RWPE2 (cell line): ENCODE measurements at regions not wholly inside any gene's neighbourhood (a gene's known extent, or its start where the extent isn't known, plus 50 kb on each side); places are given as distances from the start of the nearest gene placed in this dataset.

Experiments
- ATAC-seq: fragments of 200-7000 bp; cut with Tn5 transposase; 3 replicates; pipeline ENCODE4 v1.9.1; 2021; ENCODE audit warnings: low read depth
- DNase-seq: peaks from one replicate; pipeline ENCODE4 v3.0.0-alpha.2; 2020; ENCODE audit warnings: low spot score
- H3K27ac ChIP-seq: fragments of 450-650 bp; 2 replicates; pipeline ENCODE4 v1.5.1; 2017; ENCODE audit warnings: mild to moderate bottlenecking; ENCODE audit not compliant: poor library complexity, severe bottlenecking
- H3K27me3 ChIP-seq: fragments of 250-450 bp; sonication (Bioruptor Pico); 2 replicates; pipeline ENCODE4 v1.5.1; 2021; ENCODE audit warnings: mild to moderate bottlenecking, moderate library complexity; ENCODE audit not compliant: insufficient read depth, poor library complexity, severe bottlenecking
- H3K36me3 ChIP-seq: fragments of 250-450 bp; sonication (Bioruptor Pico); 2 replicates; pipeline ENCODE4 v1.5.1; 2020; ENCODE audit warnings: low read depth, mild to moderate bottlenecking, moderate library complexity
- H3K4me1 ChIP-seq: fragments of 250-450 bp; sonication (Bioruptor Pico); 2 replicates; pipeline ENCODE4 v1.5.1; 2021; ENCODE audit warnings: mild to moderate bottlenecking, moderate library complexity; ENCODE audit not compliant: insufficient read depth, poor library complexity, severe bottlenecking
- H3K4me3 ChIP-seq: fragments of 250-450 bp; sonication (Bioruptor Pico); 2 replicates; pipeline ENCODE4 v1.5.1; 2021; ENCODE audit warnings: mild to moderate bottlenecking, moderate library complexity; ENCODE audit not compliant: severe bottlenecking
- H3K9me3 ChIP-seq: fragments of 250-450 bp; sonication (Bioruptor Pico); 2 replicates; pipeline ENCODE4 v1.5.1; 2021; ENCODE audit warnings: mild to moderate bottlenecking, moderate library complexity; ENCODE audit not compliant: severe bottlenecking
- CTCF ChIP-seq: fragments of 450-650 bp; IDR thresholded peaks from one replicate; pipeline ENCODE4 v1.5.1; 2017; ENCODE audit warnings: mild to moderate bottlenecking, moderate library complexity; ENCODE audit not compliant: poor library complexity, severe bottlenecking

GRCh38 chr17:34485999-34486398 is 93.4 kb upstream of the TMEM132E start:
- Histone ChIP-seq H3K27me3 (no peaks in the 10 kb centered on the region), H3K36me3 (no peaks in the 10 kb centered on the region), H3K4me3 (no peak overlapping the region), H3K9me3 (no peaks in the 10 kb centered on the region), H3K27ac (no peak overlapping the region), H3K4me1 (no peaks in the 10 kb centered on the region)
- TF ChIP-seq CTCF: no peak
- no peak for DNase-seq
- ATAC-seq: no peak

GRCh38 chr17:34484193-34484733 is 95.1 kb upstream of the TMEM132E start:
- H3K4me3 ChIP-seq: no peak overlapping the region
- ATAC-seq: no peak
- H3K27me3 ChIP-seq: no peaks in the 10 kb centered on the region
- no peaks in the 10 kb centered on the region for H3K9me3 ChIP-seq
- no peaks in the 10 kb centered on the region for H3K36me3 ChIP-seq
- no peak for TF ChIP-seq CTCF
- no peak overlapping the region for H3K27ac ChIP-seq
- DNase-seq: no peak
- H3K4me1 ChIP-seq: no peaks in the 10 kb centered on the region

- no peaks in the 10 kb centered on the region for H3K9me3 ChIP-seq
- ATAC-seq (no peak), DNase-seq (no peak)
- no peak for TF ChIP-seq CTCF
- H3K36me3 ChIP-seq: no peaks in the 10 kb centered on the region
- no peak overlapping the region for H3K27ac ChIP-seq
- no peaks in the 10 kb centered on the region for H3K4me1 ChIP-seq
- H3K4me3 ChIP-seq: no peak overlapping the region
- H3K27me3 ChIP-seq: no peaks in the 10 kb centered on the region
Measured at GRCh38 chr17:34482730-34483129, 96.7 kb upstream of the TMEM132E start.

GRCh38 chr17:34481779-34482178 is 97.6 kb upstream of the TMEM132E start:
- no peak for ATAC-seq
- Histone ChIP-seq H3K36me3 (no peaks in the 10 kb centered on the region), H3K9me3 (no peaks in the 10 kb centered on the region), H3K27me3 (no peaks in the 10 kb centered on the region), H3K4me1 (no peaks in the 10 kb centered on the region), H3K4me3 (no peak overlapping the region), H3K27ac (no peak overlapping the region)
- TF ChIP-seq CTCF: no peak
- no peak for DNase-seq

- no peak for DNase-seq
- Histone ChIP-seq H3K27ac (no peak overlapping the region), H3K36me3 (no peaks in the 10 kb centered on the region), H3K27me3 (no peaks in the 10 kb centered on the region), H3K4me3 (no peak overlapping the region), H3K4me1 (no peaks in the 10 kb centered on the region), H3K9me3 (no peaks in the 10 kb centered on the region)
- no peak for ATAC-seq
- no peak for TF ChIP-seq CTCF
Measured at GRCh38 chr17:34479371-34479770, 100.0 kb upstream of the TMEM132E start.
